Smooth muscle cell (in vitro differentiated cells): ENCODE measurements at regions not wholly inside any gene's neighbourhood (a gene's known extent, or its start where the extent isn't known, plus 50 kb on each side); places are given as distances from the start of the nearest gene placed in this dataset.

Experiments used
- DNase-seq: peaks from one replicate; lab custom pipeline; 2025; ENCODE audit not compliant: unreplicated experiment; lab: John Stamatoyannopoulos, UW
- H2AFZ ChIP-seq: fragments of 200-600 bp; sonication (generic); 2 replicates; pipeline ENCODE4 v1.6.0; 2016; ENCODE audit warnings: antibody characterized with exemption, low read depth, mild to moderate bottlenecking
- H3F3A ChIP-seq: fragments of 200-600 bp; sonication (generic); 2 replicates; pipeline ENCODE4 v1.6.0; 2017; ENCODE audit warnings: antibody characterized with exemption, low read depth
- H3K27ac ChIP-seq: fragments of 200-600 bp; sonication (generic); 2 replicates; pipeline ENCODE4 v1.5.1; 2016; ENCODE audit warnings: low read depth, mild to moderate bottlenecking
- H3K27me3 ChIP-seq: fragments of 200-600 bp; sonication (generic); 2 replicates; pipeline ENCODE4 v1.6.1; 2016; ENCODE audit warnings: low read depth, mild to moderate bottlenecking
- H3K36me3 ChIP-seq: fragments of 200-600 bp; sonication (generic); 2 replicates; pipeline ENCODE4 v1.5.1; 2016; ENCODE audit warnings: low read depth
- H3K4me1 ChIP-seq: fragments of 200-600 bp; sonication (generic); 2 replicates; pipeline ENCODE4 v1.5.1; 2016; ENCODE audit warnings: low read depth
- H3K4me2 ChIP-seq: fragments of 200-600 bp; sonication (generic); 2 replicates; pipeline ENCODE4 v1.6.0; 2016; ENCODE audit warnings: mild to moderate bottlenecking
- H3K4me3 ChIP-seq: fragments of 200-600 bp; sonication (generic); 2 replicates; pipeline ENCODE4 v1.5.1; 2016; ENCODE audit warnings: mild to moderate bottlenecking
- H3K79me2 ChIP-seq: fragments of 200-600 bp; sonication (generic); 2 replicates; pipeline ENCODE4 v1.6.0; 2016; ENCODE audit warnings: low read depth, mild to moderate bottlenecking
- H3K9ac ChIP-seq: fragments of 200-600 bp; sonication (generic); 2 replicates; pipeline ENCODE4 v1.6.0; 2016; ENCODE audit warnings: low read depth
- H3K9me3 ChIP-seq: fragments of 200-600 bp; sonication (generic); replicated peaks from 2 replicates; pipeline ENCODE4 v1.5.1; 2016; ENCODE audit warnings: low read depth
- H4K20me1 ChIP-seq: fragments of 200-600 bp; sonication (generic); 2 replicates; pipeline ENCODE4 v1.6.0; 2016; ENCODE audit warnings: low read depth
- CTCF ChIP-seq: fragments of 200-600 bp; sonication (generic); IDR thresholded peaks from 2 replicates; pipeline ENCODE4 v1.5.1; 2017; ENCODE audit warnings: borderline replicate concordance, mild to moderate bottlenecking, antibody characterized with exemption; ENCODE audit not compliant: insufficient read depth, poor library complexity, severe bottlenecking
- WGBS: methylation state at CpG from one replicate; pipeline ENCODE4 v1.1.7; 2016; ENCODE audit warnings: low lambda C conversion rate; 5-methylcytosine and 5-hydroxymethylcytosine counted together

- no peak overlapping the region for H3K9ac ChIP-seq
- TF ChIP-seq CTCF, result no peak
- H3F3A ChIP-seq, result no peaks in the 10 kb centered on the region
- H3K4me2 ChIP-seq, result no peak overlapping the region
- H4K20me1 ChIP-seq, result no peaks in the 10 kb centered on the region
- H3K27me3 ChIP-seq, result peaks cover 3% of the 10 kb centered on the region
- H3K4me3 ChIP-seq, result no peak overlapping the region
- no peak overlapping the region for H2AFZ ChIP-seq
- 80% methylated on average over 3 of the region's 3 CpGs for WGBS
- no peaks in the 10 kb centered on the region for H3K9me3 ChIP-seq
- no peaks in the 10 kb centered on the region for H3K36me3 ChIP-seq
- no peaks in the 10 kb centered on the region for H3K79me2 ChIP-seq
- DNase-seq, result no peak
- H3K27ac ChIP-seq, result no peak overlapping the region
- H3K4me1 ChIP-seq, result no peaks in the 10 kb centered on the region
These were observed 139.6 kb downstream of the IL20RB start for GRCh38 chr3:137097386-137097785.

- Histone ChIP-seq H3K9ac (no peak overlapping the region), H3K9me3 (no peaks in the 10 kb centered on the region), H3K4me2 (no peak overlapping the region), H3K27ac (no peak overlapping the region), H3K27me3 (peaks cover under 1% of the 10 kb centered on the region), H3K36me3 (no peaks in the 10 kb centered on the region), H4K20me1 (no peaks in the 10 kb centered on the region), H3K4me3 (no peak overlapping the region), H2AFZ (no peak overlapping the region), H3K4me1 (no peaks in the 10 kb centered on the region), H3K79me2 (no peaks in the 10 kb centered on the region), H3F3A (no peaks in the 10 kb centered on the region)
- WGBS, result 85% methylated on average over 5 of the region's 5 CpGs
- DNase-seq, result no peak
- no peak for TF ChIP-seq CTCF
These were observed 140.1 kb downstream of the IL20RB start for GRCh38 chr3:137097852-137098251.

- H3F3A ChIP-seq, result no peaks in the 10 kb centered on the region
- H3K4me1 ChIP-seq, result no peaks in the 10 kb centered on the region
- no peaks in the 10 kb centered on the region for H4K20me1 ChIP-seq
- no peaks in the 10 kb centered on the region for H3K9me3 ChIP-seq
- no peak for DNase-seq
- no peak overlapping the region for H3K4me2 ChIP-seq
- H3K79me2 ChIP-seq, result no peaks in the 10 kb centered on the region
- no peak overlapping the region for H2AFZ ChIP-seq
- H3K27ac ChIP-seq, result no peak overlapping the region
- 93% methylated on average over 3 of the region's 3 CpGs for WGBS
- H3K36me3 ChIP-seq, result no peaks in the 10 kb centered on the region
- no peak for TF ChIP-seq CTCF
- no peaks in the 10 kb centered on the region for H3K27me3 ChIP-seq
- no peak overlapping the region for H3K9ac ChIP-seq
- H3K4me3 ChIP-seq, result no peak overlapping the region
These were observed 141.8 kb downstream of the IL20RB start for GRCh38 chr3:137099364-137100219.

- no peak for DNase-seq
- no peaks in the 10 kb centered on the region for H4K20me1 ChIP-seq
- H3K79me2 ChIP-seq, result no peaks in the 10 kb centered on the region
- H3K4me2 ChIP-seq, result no peak overlapping the region
- H3K4me3 ChIP-seq, result no peak overlapping the region
- no peaks in the 10 kb centered on the region for H3K27me3 ChIP-seq
- WGBS, result 100% methylated on average over 1 of the region's 1 CpG
- no peaks in the 10 kb centered on the region for H3K4me1 ChIP-seq
- H3K27ac ChIP-seq, result no peak overlapping the region
- no peaks in the 10 kb centered on the region for H3F3A ChIP-seq
- H2AFZ ChIP-seq, result no peak overlapping the region
- TF ChIP-seq CTCF, result no peak
- H3K9me3 ChIP-seq, result no peaks in the 10 kb centered on the region
- no peaks in the 10 kb centered on the region for H3K36me3 ChIP-seq
- no peak overlapping the region for H3K9ac ChIP-seq
These were observed 142.5 kb downstream of the IL20RB start for GRCh38 chr3:137100326-137100725.
